PC-3 (cell line): ENCODE measurements at regions not wholly inside any gene's neighbourhood (a gene's known extent, or its start where the extent isn't known, plus 50 kb on each side); places are given as distances from the start of the nearest gene placed in this dataset.

Experiments used
- EZH2 ChIP-seq: fragments of 300-600 bp; sonication (generic); IDR thresholded peaks from one replicate; pipeline ENCODE4 v1.6.1; 2017; ENCODE audit warnings: antibody characterized with exemption, mild to moderate bottlenecking, low read length; ENCODE audit not compliant: unreplicated experiment
- TF ChIP-seq, protein P1 (sequence below): fragments of 300-600 bp; sonication (generic); conservative IDR thresholded peaks from 2 replicates; pipeline ENCODE4 v1.5.1; 2017; ENCODE audit warnings: antibody characterized with exemption, low read depth, mild to moderate bottlenecking, low read length

DNA sequence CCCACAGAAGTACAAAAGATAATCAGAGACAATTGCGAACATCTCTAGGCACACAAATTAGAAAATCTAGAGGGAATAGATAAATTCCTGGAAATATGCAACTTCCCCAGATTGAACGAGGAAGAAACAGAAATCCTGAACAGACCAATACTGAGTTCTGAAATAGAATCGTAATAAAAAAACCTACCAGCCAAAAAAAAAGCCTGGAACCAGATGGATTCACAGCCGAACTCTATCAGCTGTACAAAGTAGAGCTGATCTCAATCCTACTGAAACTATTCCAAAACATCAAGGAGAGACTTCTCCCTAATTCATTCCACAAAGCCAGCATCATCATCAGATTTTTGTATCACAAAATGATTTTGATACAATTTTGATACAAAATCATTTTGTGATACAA is 206.4 kb downstream of the REEP3 start:
- TF ChIP-seq, protein P1, sequence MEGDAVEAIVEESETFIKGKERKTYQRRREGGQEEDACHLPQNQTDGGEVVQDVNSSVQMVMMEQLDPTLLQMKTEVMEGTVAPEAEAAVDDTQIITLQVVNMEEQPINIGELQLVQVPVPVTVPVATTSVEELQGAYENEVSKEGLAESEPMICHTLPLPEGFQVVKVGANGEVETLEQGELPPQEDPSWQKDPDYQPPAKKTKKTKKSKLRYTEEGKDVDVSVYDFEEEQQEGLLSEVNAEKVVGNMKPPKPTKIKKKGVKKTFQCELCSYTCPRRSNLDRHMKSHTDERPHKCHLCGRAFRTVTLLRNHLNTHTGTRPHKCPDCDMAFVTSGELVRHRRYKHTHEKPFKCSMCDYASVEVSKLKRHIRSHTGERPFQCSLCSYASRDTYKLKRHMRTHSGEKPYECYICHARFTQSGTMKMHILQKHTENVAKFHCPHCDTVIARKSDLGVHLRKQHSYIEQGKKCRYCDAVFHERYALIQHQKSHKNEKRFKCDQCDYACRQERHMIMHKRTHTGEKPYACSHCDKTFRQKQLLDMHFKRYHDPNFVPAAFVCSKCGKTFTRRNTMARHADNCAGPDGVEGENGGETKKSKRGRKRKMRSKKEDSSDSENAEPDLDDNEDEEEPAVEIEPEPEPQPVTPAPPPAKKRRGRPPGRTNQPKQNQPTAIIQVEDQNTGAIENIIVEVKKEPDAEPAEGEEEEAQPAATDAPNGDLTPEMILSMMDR = no peak
- no peak for TF ChIP-seq EZH2
